H9 (cell line): ENCODE measurements at regions not wholly inside any gene's neighbourhood (a gene's known extent, or its start where the extent isn't known, plus 50 kb on each side); places are given as distances from the start of the nearest gene placed in this dataset.
A peak's percentile ranks its signal among the peaks of the same experiment; 100 is the strongest.

Experiments
- DNase-seq: peaks from one replicate; pipeline ENCODE4 v3.0.0-alpha.2; 2017
- H2AFZ ChIP-seq: one replicate; pipeline ENCODE4 v1.6.1; 2013; ENCODE audit warnings: mild to moderate bottlenecking, low read length, control low read depth, moderate library complexity
- H2AK5ac ChIP-seq: 2 replicates; pipeline ENCODE4 v1.6.1; 2013; ENCODE audit warnings: low read length, control low read depth, mixed read lengths; ENCODE audit not compliant: insufficient read length
- H2BK120ac ChIP-seq: one replicate; pipeline ENCODE4 v1.6.1; 2013; ENCODE audit warnings: low read depth, mild to moderate bottlenecking, low read length, control low read depth, inconsistent platforms; ENCODE audit not compliant: poor library complexity, severe bottlenecking
- H2BK12ac ChIP-seq: 2 replicates; pipeline ENCODE4 v1.6.1; 2013; ENCODE audit warnings: low read length, control low read depth, mixed read lengths, low read depth; ENCODE audit not compliant: insufficient read length
- H2BK15ac ChIP-seq: 2 replicates; pipeline ENCODE4 v1.6.1; 2013; ENCODE audit warnings: low read depth, low read length, control low read depth
- H2BK20ac ChIP-seq: one replicate; pipeline ENCODE4 v1.6.1; 2013; ENCODE audit warnings: low read depth, mild to moderate bottlenecking, low read length, control low read depth, inconsistent platforms; ENCODE audit not compliant: poor library complexity, severe bottlenecking
- H2BK5ac ChIP-seq: 2 replicates; pipeline ENCODE4 v1.6.1; 2013; ENCODE audit warnings: low read length, control low read depth, mixed read lengths; ENCODE audit not compliant: insufficient read length
- H3K14ac ChIP-seq: 2 replicates; pipeline ENCODE4 v1.6.1; 2013; ENCODE audit warnings: low read length, control low read depth; ENCODE audit not compliant: insufficient read depth
- H3K18ac ChIP-seq: 2 replicates; pipeline ENCODE4 v1.6.1; 2013; ENCODE audit warnings: low read depth, mild to moderate bottlenecking, mixed read lengths, low read length, control low read depth; ENCODE audit not compliant: insufficient read length
- H3K23ac ChIP-seq: 2 replicates; pipeline ENCODE4 v1.6.1; 2013; ENCODE audit warnings: low read length, control low read depth, mixed read lengths, low read depth; ENCODE audit not compliant: insufficient read length
- H3K23me2 ChIP-seq: 2 replicates; pipeline ENCODE4 v1.6.1; 2013; ENCODE audit warnings: low read depth, mild to moderate bottlenecking, mixed read lengths, low read length, control low read depth; ENCODE audit not compliant: insufficient read length, poor library complexity, severe bottlenecking
- H3K27ac ChIP-seq: 2 replicates; pipeline ENCODE4 v1.5.1; 2013; ENCODE audit warnings: low read length, control low read depth, mixed read lengths, low read depth; ENCODE audit not compliant: insufficient read length
- H3K27me3 ChIP-seq: 2 replicates; pipeline ENCODE4 v1.6.1; 2013; ENCODE audit warnings: low read length, control low read depth, inconsistent platforms; ENCODE audit not compliant: insufficient read depth
- H3K4ac ChIP-seq: 2 replicates; pipeline ENCODE4 v1.6.1; 2013; ENCODE audit warnings: low read depth, mild to moderate bottlenecking, control low read depth, inconsistent platforms, low read length, moderate library complexity
- H3K4me1 ChIP-seq: 2 replicates; pipeline ENCODE4 v1.6.1; 2013; ENCODE audit warnings: low read length, control low read depth, inconsistent platforms; ENCODE audit not compliant: insufficient read depth
- H3K4me2 ChIP-seq: 2 replicates; pipeline ENCODE4 v1.6.1; 2013; ENCODE audit warnings: low read length, control low read depth, mixed read lengths; ENCODE audit not compliant: insufficient read length, insufficient read depth
- H3K56ac ChIP-seq: 2 replicates; pipeline ENCODE4 v1.6.1; 2013; ENCODE audit warnings: low read depth, mild to moderate bottlenecking, mixed read lengths, low read length, control low read depth; ENCODE audit not compliant: insufficient read length
- H3K79me1 ChIP-seq: 2 replicates; pipeline ENCODE4 v1.6.1; 2013; ENCODE audit warnings: low read depth, mild to moderate bottlenecking, moderate library complexity, low read length, control low read depth, inconsistent platforms; ENCODE audit not compliant: insufficient read depth, poor library complexity, severe bottlenecking
- H3K79me2 ChIP-seq: 2 replicates; pipeline ENCODE4 v1.6.1; 2013; ENCODE audit warnings: low read length, control low read depth, inconsistent platforms; ENCODE audit not compliant: insufficient read depth
- H3K9ac ChIP-seq: 2 replicates; pipeline ENCODE4 v1.6.1; 2013; ENCODE audit warnings: low read length, control low read depth, mixed read lengths; ENCODE audit not compliant: insufficient read length; ENCODE audit errors: extremely low read depth
- H3K9me3 ChIP-seq: one replicate; pipeline ENCODE4 v1.6.1; 2013; ENCODE audit warnings: low read depth, low read length, inconsistent platforms; ENCODE audit not compliant: control insufficient read depth
- H3T11ph ChIP-seq: one replicate; pipeline ENCODE4 v1.6.1; 2013; ENCODE audit warnings: mild to moderate bottlenecking, low read length, control low read depth, inconsistent platforms
- H4K20me1 ChIP-seq: one replicate; pipeline ENCODE4 v1.6.1; 2013; ENCODE audit not compliant: control insufficient read depth, insufficient read length, insufficient read depth
- H4K5ac ChIP-seq: 2 replicates; pipeline ENCODE4 v1.6.1; 2013; ENCODE audit warnings: low read depth, mild to moderate bottlenecking, mixed read lengths, low read length, control low read depth; ENCODE audit not compliant: insufficient read length
- H4K8ac ChIP-seq: replicated peaks from 2 replicates; pipeline ENCODE4 v1.6.1; 2013; ENCODE audit warnings: low read length, control low read depth, mixed read lengths, low read depth; ENCODE audit not compliant: insufficient read length
- H4K91ac ChIP-seq: 2 replicates; pipeline ENCODE4 v1.6.1; 2013; ENCODE audit warnings: low read depth, mild to moderate bottlenecking, moderate library complexity, mixed read lengths, low read length, control low read depth; ENCODE audit not compliant: insufficient read length
- H3K27ac Mint-ChIP-seq, 3 experiments: 2 replicates in 2 of 3; 3 replicates in 1 of 3; pipeline ENCODE4 v1.8.0; 2020 to 2021; ENCODE audit warnings: mixed read lengths in 3 of 3, mild to moderate bottlenecking in 1 of 3, moderate library complexity in 1 of 3
- H3K27me3 Mint-ChIP-seq: 2 replicates; pipeline ENCODE4 v1.8.0; 2021; ENCODE audit warnings: low read depth, mild to moderate bottlenecking, moderate library complexity, mixed read lengths
- H3K36me3 Mint-ChIP-seq, 3 experiments: 2 replicates in 2 of 3; 3 replicates in 1 of 3; pipeline ENCODE4 v1.8.0; 2020 to 2021; ENCODE audit warnings: low read depth in 3 of 3, mixed read lengths in 3 of 3; ENCODE audit not compliant: insufficient read depth in 1 of 3
- H3K4me1 Mint-ChIP-seq, 2 experiments: 2 replicates each; pipeline ENCODE4 v1.8.0; 2020; ENCODE audit warnings: mixed read lengths in 2 of 2
- H3K4me3 Mint-ChIP-seq, 2 experiments: 2 replicates in 1 of 2; 3 replicates in 1 of 2; pipeline ENCODE4 v1.8.0; 2020 to 2021; ENCODE audit warnings: mild to moderate bottlenecking in 2 of 2, mixed read lengths in 2 of 2, moderate library complexity in 1 of 2
- H3K9me3 Mint-ChIP-seq, 2 experiments: 2 replicates in 1 of 2; 3 replicates in 1 of 2; pipeline ENCODE4 v1.8.0; 2020; ENCODE audit warnings: mild to moderate bottlenecking in 2 of 2, mixed read lengths in 2 of 2, moderate library complexity in 1 of 2
- TF ChIP-seq, protein P1 (sequence below): fragments of 200-600 bp; sonication (generic); conservative IDR thresholded peaks from 3 replicates; pipeline ENCODE4 v1.8.0; 2021; ENCODE audit warnings: antibody characterized with exemption, mild to moderate bottlenecking

- Mint-ChIP-seq H3K27me3 (peaks cover 2% of the 10 kb centered on the region), H3K4me3 (peak overlapping the region in 1 of 2 experiments; percentile 27; a peak in 2 of 5 replicates), H3K9me3 (peaks cover 10 to 18% of the 10 kb centered on the region in 2 experiments; a peak in 4 of 5 replicates), H3K4me1 (peaks cover 3 to 4% of the 10 kb centered on the region in 2 experiments; a peak in 1 of 4 replicates), H3K27ac (no peak overlapping the region), H3K36me3 (peaks cover 2 to 22% (median 8%) of the 10 kb centered on the region in 3 experiments; a peak in 5 of 7 replicates)
- no peak overlapping the region for H3T11ph ChIP-seq
- H2BK120ac ChIP-seq, result no peak overlapping the region
- H3K4ac ChIP-seq, result no peak overlapping the region
- H3K79me2 ChIP-seq, result no peaks in the 10 kb centered on the region
- no peak overlapping the region for H3K18ac ChIP-seq
- no peak overlapping the region for H3K27ac ChIP-seq
- no peaks in the 10 kb centered on the region for H3K79me1 ChIP-seq
- no peak for DNase-seq
- H3K4me2 ChIP-seq, result no peak overlapping the region
- no peak overlapping the region for H3K9ac ChIP-seq
- no peak overlapping the region for H2BK5ac ChIP-seq
- no peaks in the 10 kb centered on the region for H4K20me1 ChIP-seq
- no peak overlapping the region for H2BK20ac ChIP-seq
- no peak overlapping the region for H2AK5ac ChIP-seq
- TF ChIP-seq, protein P1, sequence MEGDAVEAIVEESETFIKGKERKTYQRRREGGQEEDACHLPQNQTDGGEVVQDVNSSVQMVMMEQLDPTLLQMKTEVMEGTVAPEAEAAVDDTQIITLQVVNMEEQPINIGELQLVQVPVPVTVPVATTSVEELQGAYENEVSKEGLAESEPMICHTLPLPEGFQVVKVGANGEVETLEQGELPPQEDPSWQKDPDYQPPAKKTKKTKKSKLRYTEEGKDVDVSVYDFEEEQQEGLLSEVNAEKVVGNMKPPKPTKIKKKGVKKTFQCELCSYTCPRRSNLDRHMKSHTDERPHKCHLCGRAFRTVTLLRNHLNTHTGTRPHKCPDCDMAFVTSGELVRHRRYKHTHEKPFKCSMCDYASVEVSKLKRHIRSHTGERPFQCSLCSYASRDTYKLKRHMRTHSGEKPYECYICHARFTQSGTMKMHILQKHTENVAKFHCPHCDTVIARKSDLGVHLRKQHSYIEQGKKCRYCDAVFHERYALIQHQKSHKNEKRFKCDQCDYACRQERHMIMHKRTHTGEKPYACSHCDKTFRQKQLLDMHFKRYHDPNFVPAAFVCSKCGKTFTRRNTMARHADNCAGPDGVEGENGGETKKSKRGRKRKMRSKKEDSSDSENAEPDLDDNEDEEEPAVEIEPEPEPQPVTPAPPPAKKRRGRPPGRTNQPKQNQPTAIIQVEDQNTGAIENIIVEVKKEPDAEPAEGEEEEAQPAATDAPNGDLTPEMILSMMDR, result no peak
- no peak overlapping the region for H4K91ac ChIP-seq
- H3K23me2 ChIP-seq, result no peaks in the 10 kb centered on the region
- H3K14ac ChIP-seq, result no peak overlapping the region
- H4K5ac ChIP-seq, result no peak overlapping the region
- H2BK15ac ChIP-seq, result no peak overlapping the region
- H3K56ac ChIP-seq, result no peak overlapping the region
- H3K23ac ChIP-seq, result no peak overlapping the region
- H4K8ac ChIP-seq, result no peak overlapping the region
- no peak overlapping the region for H2BK12ac ChIP-seq
- H3K9me3 ChIP-seq, result no peaks in the 10 kb centered on the region
- H3K27me3 ChIP-seq, result no peaks in the 10 kb centered on the region
- H3K4me1 ChIP-seq, result no peaks in the 10 kb centered on the region
- no peak overlapping the region for H2AFZ ChIP-seq
Measured at GRCh38 chr15:89026167-89026566, 62.1 kb upstream of the ABHD2 start.
